Fibroblast of villous mesenchyme (primary cell): ENCODE measurements at regions not wholly inside any gene's neighbourhood (a gene's known extent, or its start where the extent isn't known, plus 50 kb on each side); places are given as distances from the start of the nearest gene placed in this dataset.

Experiments
- DNase-seq: peaks from one replicate; pipeline ENCODE4 v3.0.0-alpha.2; 2010; ENCODE audit warnings: low read depth
- H3K4me3 ChIP-seq: 2 replicates; pipeline ENCODE4 v1.5.1; 2011; ENCODE audit warnings: low read depth, mild to moderate bottlenecking, low read length
- TF ChIP-seq, protein P1 (sequence below): IDR thresholded peaks from 2 replicates; pipeline ENCODE4 v1.5.1; 2012; ENCODE audit warnings: low read depth, mild to moderate bottlenecking, low read length; ENCODE audit not compliant: insufficient read depth

- DNase-seq: no peak
- H3K4me3 ChIP-seq: no peak overlapping the region
- TF ChIP-seq, protein P1, sequence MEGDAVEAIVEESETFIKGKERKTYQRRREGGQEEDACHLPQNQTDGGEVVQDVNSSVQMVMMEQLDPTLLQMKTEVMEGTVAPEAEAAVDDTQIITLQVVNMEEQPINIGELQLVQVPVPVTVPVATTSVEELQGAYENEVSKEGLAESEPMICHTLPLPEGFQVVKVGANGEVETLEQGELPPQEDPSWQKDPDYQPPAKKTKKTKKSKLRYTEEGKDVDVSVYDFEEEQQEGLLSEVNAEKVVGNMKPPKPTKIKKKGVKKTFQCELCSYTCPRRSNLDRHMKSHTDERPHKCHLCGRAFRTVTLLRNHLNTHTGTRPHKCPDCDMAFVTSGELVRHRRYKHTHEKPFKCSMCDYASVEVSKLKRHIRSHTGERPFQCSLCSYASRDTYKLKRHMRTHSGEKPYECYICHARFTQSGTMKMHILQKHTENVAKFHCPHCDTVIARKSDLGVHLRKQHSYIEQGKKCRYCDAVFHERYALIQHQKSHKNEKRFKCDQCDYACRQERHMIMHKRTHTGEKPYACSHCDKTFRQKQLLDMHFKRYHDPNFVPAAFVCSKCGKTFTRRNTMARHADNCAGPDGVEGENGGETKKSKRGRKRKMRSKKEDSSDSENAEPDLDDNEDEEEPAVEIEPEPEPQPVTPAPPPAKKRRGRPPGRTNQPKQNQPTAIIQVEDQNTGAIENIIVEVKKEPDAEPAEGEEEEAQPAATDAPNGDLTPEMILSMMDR: no peak
Observed at GRCh38 chr14:40398981-40399380, 966.7 kb upstream of the FBXO33 start.

DNA sequence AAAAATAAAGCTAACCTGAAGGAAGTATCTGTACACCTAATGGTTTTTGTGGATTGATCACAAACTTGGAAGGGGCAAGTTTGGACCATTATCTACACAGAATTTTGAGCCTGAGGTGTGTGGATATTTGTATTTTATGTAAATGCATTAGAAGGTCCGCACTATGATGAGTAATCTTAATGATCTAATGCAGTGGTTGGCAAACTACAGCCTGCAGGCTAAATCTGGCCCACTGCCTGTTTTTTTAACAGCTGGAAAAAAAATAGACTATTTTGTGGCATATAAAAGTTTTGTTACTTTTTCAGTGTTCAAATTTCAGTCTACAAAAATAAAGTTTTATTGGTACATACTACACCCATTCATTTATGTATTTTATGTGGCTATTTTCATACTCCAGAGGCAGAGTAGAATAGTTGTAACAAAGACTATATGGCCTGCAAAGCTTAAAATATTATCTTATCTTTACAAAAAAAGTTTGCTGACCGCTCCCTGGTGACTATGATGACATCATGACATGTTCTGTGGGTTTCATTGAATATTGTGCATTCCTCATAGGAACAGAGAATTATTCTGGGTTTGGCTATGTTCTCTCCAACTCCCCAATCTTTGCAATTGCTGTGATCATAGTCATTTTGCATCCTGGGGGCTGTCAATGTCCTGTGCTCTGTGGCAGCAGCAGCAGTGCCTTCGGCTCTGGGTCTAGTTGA lies 962.6 kb upstream of the FBXO33 start:
- no peak for DNase-seq
- H3K4me3 ChIP-seq: no peak overlapping the region
- TF ChIP-seq, protein P1: no peak

- no peak for DNase-seq
- TF ChIP-seq, protein P1: no peak
- H3K4me3 ChIP-seq: no peak overlapping the region
Observed at GRCh38 chr14:40393143-40393542, 960.9 kb upstream of the FBXO33 start.

DNA sequence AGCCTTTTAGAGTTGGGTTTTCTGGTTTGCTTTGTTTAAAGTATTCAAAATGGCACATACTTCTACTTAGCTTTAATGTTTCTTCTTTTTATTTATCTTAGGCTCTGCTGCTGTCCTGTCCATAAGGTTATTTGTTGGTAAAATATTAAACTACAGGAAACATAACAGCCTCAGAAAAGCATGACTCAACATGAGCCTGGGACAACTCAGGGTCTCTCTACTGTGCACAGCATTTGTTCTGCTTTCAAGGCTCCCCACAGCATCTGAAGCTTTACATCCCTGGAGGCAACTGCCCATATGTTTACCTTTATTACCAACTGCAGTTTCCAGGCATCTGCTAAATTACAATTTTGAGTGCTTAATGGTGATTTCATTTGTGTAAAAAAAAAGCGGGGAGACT lies 954.2 kb upstream of the FBXO33 start:
- H3K4me3 ChIP-seq: no peak overlapping the region
- TF ChIP-seq, protein P1: no peak
- no peak for DNase-seq

DNA sequence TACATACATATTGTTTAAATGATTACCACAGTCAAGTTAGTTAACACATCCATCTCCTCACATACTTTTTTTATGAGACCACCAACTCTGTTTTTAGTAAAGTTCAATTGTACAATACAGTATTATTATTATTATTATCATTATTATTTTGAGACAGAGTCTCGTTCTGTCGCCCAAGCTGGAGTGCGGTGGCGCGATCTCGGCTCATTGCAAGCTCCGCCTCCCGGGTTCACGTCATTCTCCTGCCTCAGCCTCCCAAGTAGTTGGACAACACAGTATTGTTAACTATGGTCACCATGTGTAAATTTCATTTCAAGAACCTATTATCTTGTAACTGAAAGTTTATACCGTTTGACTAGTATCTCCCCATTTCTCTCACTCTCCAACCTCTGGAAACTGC lies 942.0 kb upstream of the FBXO33 start:
- no peak for DNase-seq
- TF ChIP-seq, protein P1: no peak

DNA sequence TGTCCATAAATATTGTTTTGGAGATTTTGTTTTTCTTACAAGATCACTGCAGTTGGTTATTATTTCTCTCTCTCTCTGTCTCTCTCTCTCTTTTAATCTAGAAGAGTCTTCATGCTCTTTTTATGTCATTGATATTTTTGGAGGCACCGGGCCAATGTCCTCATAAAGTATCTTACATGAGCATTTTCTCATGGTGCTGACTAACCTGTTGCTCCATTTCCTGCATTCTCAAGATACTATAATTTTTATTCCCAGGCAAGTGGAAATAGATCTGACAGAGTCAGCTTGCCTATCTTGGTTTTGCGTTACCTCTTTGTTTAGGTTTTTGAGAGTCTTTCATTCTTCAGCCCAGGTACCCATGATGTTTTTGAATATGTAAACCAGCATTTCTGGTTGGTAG lies 938.8 kb upstream of the FBXO33 start:
- TF ChIP-seq, protein P1: no peak
- H3K4me3 ChIP-seq: no peak overlapping the region
- no peak for DNase-seq

More for the DNA sequence above, 942.0 kb upstream of the FBXO33 start:
- no peak overlapping the region for H3K4me3 ChIP-seq

GRCh38 chr14:40368314-40368713 lies 936.1 kb upstream of the FBXO33 start:
- no peak for DNase-seq
- H3K4me3 ChIP-seq: no peak overlapping the region
- TF ChIP-seq, protein P1: no peak
